HG02938 (cell line): ENCODE measurements at regions not wholly inside any gene's neighbourhood (a gene's known extent, or its start where the extent isn't known, plus 50 kb on each side); places are given as distances from the start of the nearest gene placed in this dataset.
"Not testable (repeated sequence)": the region's sequence is repeated elsewhere in the genome, so short reads cannot be mapped to it uniquely, and the experiment has no call there.

ENCODE experiments used
- ATAC-seq: cut with Tn5 transposase; IDR thresholded peaks from one replicate; pipeline ENCODE4 v1.9.1; 2021; ENCODE audit warnings: mild to moderate bottlenecking, moderate library complexity; ENCODE audit not compliant: unreplicated experiment

DNA sequence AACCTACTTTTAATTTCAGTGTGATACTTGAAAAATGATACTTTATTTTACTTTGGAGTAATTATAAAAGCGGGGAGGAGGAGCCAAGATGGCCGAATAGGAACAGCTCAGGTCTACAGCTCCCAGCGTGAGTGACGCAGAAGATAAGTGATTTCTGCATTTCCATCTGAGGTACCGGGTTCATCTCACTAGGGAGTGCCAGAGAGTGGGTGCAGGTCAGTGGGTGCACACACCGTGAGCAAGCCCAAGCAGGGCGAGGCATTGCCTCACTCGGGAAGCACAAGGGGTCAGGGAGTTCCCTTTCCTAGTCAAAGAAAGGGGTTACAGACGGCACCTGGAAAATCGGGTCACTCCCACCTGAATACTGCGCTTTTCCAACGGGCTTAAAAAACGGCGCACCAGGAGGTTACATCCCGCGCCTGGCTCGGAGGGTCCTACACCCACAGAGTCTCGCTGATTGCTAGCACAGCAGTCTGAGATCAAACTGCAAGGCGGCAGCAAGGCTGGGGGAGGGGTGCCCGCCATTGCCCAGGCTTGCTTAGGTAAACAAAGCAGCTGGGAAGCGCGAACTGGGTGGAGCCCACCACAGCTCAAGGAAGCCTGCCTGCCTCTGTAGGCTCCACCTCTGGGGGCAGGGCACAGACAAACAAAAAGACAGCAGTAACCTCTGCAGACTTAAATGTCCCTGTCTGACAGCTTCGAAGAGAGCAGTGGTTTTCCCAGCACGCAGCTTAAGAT lies 640.3 kb downstream of the EPHA3 start:
- ATAC-seq: not testable (repeated sequence)

DNA sequence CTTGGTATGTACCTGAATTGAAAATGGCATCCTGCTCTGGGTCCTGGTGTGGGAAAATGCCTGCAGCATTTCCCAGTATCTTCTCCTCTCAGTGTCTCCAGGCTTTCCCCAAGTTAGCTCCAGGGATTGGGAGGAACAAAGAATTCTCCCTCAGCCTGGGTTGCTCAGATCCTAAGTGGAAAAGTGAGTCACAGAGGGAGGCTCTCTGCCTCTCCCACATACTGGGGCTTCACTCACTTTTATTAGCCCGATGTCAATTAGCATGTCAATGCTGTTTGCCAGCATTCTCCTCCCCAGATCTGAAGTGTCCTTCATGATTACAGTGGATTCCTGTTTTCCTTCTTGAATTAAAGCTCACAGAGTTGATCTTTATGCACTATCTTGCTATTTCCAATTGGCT lies 655.0 kb downstream of the EPHA3 start:
- ATAC-seq: no peak

DNA sequence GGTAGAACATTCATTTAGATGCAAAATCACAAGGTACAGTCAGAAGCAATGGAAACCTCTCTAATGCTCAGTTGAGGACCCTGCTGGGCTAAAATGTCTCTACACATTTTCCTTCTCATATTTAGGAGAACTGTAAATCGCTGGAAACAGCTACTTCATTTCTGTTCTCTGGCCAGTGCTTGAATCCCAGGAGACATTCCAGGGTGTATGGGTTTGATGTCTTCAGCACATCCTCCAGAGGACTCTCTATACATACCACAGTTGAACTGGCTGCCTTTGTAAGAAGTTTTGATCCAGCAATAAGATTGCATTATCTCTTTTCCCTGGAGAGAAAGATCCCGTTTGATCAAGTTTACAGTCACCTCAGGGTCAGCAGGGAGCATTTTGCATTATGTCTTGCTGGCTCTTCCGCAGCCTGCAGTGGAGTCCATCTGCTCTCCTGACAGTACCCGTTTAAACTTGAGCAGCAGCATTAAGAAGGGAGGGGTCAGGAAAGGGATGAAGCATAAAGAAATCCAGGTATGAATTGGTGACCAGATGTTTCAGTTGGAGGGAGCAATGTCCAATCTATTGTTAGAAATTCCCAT lies 676.0 kb downstream of the EPHA3 start:
- no peak for ATAC-seq

DNA sequence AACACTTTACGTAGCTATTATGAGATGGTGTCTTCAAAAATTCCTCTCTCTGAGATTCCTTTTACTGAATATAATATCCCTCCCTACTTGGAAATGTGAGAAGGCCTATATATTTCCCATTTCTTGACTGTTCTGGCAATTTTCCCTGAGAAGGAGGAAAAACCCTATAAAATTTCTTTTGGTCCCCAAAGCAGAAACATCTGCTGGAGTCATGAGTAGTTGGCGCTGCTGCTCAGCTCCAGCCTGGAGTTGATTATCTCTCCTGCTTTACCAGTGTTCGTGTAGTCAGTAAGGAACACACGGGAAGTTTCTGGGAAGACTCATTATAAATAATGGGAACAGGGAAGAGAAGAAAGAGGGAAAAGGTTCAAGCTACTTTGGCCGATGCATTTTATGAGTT lies 680.1 kb downstream of the EPHA3 start:
- ATAC-seq: no peak

DNA sequence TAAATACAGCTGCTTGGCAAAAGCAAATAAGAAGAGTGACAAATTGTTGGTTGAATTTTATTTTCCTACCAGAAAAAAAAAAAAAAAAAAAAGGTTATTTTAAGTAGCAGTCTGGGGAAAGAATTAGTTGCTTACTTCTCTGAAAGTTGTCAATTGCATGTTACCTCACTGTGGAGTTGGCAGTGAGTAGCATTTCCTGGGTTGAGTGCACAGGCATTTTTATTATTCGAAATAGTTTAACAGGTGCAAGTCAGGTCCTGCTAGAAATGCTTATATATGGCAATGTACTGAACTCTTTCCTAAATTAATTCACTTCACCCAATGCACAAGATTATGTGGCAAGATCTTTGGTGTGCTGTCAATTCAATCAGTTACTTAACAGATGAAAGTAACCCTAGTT lies 680.6 kb downstream of the EPHA3 start:
- ATAC-seq: no peak

DNA sequence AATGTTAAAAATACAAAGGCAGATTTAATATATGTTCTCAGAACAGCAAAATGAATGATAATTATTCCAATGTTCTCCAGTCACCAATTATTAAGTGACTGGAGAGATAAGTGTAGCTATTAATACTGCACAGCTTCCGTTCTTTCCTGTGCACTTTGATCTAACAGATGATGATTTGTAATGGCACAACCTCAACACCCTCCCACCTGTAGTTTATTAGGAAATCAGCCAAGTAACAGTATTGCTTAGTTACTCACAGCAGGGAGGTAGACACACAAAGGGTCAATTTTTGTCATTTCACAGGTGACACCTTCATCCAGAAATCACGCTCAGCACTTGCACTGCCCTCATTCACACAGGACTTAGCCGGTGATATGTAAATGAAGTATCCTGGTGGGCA lies 688.1 kb downstream of the EPHA3 start:
- no peak for ATAC-seq

DNA sequence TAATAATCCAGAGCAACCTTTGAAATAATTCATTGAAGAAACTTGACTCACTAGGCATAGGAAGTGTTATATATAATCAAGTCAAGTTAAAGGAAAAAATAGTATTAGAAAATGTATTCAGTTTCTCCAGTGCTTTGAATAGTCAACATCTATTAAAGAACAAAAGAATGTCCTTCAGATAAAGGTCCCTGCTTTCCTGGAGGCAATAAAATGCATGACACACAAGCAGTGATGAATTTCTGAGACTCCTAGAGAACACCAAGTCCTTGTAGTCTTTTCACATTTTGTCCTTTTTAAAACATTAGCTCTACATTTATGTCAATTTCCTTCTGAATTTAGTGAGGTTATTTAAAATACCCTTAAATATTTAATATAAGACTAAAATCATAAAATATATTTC lies 695.5 kb downstream of the EPHA3 start:
- no peak for ATAC-seq

DNA sequence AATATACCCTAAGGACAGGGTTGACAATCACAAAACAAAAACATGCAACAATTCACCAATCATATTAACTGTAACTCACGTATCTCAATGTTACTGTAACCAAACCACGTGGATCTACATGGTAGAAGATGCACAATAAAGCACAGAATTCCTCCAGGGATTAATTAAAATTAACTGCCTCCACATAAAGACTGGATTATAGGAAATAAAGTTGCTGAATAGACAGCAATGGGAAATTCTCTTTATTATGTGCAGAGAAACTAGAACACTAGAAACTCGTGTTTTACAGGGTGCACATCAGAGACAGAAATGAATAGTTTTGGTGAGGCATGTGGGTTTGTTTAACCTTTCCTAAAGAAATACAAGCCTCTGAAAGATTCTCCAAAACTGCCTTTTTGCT lies 696.3 kb downstream of the EPHA3 start:
- ATAC-seq: no peak

DNA sequence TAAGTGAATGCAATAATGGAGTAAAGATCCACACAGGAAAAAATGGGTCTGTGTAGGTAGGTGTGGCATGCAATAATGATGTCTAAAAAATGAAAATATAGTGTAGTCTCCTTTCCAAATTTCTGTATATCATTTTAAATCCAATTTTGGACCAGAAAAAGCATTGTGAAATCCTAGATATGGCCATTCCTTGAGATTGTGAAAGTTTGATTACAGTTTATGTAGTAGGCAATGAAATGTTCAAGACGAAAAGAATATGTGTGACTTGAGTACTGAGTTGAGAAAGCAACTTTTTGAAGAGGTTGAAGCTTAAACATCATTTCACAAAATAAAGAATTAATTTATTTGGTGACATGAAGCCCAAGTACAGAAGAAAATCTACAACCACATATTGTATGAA lies 698.7 kb downstream of the EPHA3 start:
- ATAC-seq: no peak

DNA sequence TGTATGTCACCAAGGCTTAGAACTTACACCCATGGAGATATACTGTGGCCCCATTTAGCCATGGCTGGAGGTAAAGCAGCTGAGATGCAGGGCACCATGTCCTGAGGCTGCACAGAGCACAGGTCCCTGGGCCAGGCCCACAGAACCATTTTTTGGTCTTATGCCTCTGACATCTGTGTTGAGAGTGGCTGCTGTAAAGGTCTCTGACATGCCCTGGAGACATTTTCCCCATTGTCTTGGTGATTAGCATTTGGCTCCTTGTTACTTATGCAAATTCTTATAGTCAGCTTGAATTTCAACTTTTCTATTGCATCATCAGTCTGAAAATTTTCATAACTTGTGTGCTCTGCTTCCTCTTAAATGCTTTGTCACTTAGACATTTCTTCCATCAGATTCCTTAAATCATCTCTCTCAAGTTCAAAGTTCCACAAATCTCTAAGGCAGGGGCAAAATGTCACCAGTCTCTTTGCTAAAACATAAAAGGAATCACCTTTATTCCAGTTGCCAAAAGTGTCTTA lies 701.3 kb downstream of the EPHA3 start:
- ATAC-seq: no peak

DNA sequence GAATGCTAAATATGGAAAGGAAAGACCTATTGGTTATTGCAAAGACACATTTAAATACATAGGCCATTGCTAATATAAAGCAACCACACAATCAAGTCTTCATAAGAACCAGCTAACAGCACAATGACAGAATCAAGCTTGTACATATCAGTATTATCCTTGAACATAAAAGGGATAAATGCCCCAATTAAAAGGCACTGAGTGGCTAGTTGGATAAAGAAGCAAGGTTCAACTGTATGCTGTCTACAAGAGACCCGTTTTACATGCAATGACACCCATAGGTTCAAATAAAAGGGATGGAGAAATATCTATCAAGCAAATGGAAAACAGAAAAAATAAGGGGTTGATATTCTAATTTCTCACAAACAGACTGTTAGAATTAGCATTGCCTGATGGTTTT lies 706.1 kb downstream of the EPHA3 start:
- no peak for ATAC-seq

DNA sequence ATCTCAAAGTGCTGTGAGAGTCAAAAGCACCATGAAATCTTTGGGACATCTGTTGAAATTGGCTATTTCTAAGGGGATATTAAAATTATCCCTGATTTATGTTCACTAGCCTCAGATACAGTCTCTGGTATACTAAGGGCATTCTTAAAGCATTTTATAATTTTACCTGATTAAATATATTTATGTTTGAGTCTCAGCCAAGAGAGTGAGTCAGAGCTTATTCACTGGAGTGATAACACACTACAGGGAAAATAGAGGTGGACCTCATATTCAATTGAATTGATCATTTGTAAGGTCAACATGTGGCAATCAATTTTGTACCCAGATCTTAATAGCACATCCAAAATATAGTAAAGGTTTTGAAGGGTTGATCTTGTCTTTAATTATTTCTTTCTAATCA lies 733.6 kb downstream of the EPHA3 start:
- ATAC-seq: no peak

DNA sequence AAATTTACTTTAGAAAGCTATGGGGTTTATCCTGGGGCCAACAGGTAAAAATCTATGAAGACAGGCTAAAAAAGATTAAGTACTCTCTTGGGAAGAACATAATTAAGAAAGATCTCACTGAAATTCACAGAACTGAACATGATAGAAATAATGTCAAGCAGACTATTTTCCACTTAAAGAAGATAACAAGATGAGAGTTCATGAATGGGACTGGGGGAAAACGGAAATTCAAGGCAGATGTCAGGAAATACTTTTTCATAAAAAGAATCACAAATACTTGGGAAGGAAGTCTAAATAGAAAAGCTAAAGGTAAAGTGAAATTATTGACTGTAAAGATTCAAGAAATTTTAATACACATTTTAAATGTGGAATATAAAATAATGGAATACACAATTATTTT lies 737.6 kb downstream of the EPHA3 start:
- no peak for ATAC-seq

DNA sequence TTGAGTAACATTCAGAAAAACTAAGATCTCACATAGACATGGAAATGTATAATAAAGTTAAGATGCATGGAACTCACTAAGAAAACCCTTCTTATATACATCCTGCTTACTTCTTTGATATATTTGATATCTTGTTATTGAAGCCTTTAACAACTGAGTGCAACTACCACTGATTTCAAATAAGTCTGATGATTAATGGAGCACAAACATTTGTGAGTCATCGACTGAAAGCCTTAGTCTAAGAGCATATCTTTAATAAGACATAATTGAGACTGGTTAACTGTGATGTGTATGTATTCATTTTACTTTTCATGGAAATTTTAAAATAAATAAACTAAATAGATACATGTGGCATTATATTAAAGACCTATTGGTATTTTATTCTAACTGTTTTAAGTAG lies 740.5 kb downstream of the EPHA3 start:
- no peak for ATAC-seq

DNA sequence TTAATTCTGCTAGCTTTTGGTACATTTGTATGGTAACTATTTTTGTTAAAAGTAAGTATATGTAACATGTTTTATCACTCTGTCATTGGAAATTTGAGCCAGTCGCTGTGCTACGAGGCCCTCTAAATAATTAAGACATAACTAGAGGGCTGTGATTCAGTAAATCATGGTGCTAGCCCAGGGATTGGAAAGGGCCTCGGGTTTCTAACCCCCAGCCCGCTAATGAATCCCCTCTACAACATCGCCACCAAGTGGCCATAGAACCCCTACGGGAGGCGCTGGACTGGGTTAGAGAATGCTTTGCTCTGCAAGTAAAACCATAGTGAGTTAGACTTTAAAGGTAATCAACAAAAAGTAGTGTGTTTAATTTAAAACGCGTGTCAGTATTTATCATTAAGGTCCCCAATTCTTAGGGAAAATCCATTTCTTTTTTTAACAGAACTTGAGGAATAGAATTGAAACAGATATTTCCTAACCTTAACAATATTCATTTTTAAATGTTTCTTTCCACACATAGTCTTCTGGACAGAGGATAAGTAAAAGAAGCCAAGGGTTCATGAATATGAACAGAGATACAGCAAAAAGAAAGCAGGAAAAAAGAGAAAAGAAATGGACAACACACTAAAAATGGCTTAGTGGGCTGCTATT lies 744.7 kb downstream of the EPHA3 start:
- no peak for ATAC-seq

DNA sequence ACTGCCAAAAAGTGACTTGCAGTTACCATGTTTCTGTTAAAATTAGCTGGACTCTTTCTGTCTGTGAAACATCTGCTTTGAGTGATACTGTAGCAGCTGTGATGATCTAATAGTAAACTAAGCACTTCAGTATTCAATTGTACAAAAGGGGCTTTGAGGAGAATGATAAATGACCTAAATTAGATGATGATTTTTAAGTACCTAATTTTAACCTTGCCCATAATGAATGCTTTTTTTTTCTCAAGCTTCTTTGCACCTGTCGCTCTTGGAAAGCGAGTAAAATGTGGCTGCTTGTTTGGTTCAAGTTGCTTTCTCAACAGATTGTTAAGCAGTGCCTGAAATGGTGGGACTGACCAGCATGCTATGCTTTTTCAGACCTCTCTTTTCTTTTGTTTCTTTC lies 752.3 kb downstream of the EPHA3 start:
- no peak for ATAC-seq

DNA sequence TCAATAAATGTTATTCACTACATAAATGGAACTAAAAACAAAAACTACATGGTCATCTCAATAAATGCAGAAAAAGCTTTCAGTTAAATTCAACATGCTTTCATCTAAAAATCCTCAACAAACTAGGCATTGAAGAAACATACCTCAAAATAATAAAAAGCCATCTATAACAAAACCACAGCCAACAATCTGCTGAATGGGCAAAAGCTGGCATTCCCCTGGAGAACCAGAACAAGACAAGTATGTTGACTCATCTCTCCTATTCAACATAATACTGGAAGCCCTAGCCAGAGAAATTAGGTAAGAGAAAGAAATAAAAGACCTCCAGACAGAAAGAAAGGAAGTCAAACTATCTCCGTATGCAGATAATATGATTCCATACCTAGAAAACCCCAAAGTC lies 759.9 kb downstream of the EPHA3 start:
- ATAC-seq: no peak

DNA sequence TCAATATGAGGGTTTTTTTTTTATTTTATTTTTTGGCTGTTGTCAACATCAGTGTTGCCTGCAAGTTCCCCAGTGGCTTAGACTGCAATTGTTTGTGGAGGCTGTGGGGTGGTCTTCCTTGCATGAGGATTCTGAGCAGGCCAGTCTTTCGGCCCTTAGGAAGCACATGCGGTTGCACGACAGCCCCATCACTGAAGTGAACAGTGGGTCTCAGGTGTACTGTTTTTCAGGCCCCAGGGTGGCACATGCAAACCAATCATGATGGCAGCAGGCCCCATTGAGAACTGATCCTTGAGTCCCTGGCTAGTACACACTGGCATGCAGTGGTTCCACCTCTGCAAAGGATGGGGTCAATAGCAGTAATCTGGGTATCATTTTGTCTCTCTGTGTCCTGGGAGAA lies 768.7 kb downstream of the EPHA3 start:
- no peak for ATAC-seq

DNA sequence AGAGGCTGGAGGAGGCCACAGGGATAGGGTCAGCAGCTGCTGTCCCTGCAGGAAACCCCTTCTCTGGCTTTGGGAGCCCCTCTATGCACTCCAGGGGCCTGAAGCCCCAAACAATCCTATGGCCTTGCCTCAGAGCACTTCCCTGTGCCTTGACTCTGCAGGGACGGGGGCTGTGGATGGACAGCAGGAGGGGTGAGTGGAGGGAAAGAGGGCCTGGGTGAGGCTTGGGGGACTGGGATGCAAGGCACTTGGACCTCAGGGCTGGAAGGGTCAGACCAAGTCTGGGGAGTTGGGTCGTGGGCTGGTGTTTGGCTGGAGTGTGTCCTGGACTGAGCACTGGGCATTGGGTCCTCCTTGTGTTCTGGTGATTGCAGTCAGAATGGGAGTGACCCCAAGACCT lies 769.8 kb downstream of the EPHA3 start:
- ATAC-seq: no peak

DNA sequence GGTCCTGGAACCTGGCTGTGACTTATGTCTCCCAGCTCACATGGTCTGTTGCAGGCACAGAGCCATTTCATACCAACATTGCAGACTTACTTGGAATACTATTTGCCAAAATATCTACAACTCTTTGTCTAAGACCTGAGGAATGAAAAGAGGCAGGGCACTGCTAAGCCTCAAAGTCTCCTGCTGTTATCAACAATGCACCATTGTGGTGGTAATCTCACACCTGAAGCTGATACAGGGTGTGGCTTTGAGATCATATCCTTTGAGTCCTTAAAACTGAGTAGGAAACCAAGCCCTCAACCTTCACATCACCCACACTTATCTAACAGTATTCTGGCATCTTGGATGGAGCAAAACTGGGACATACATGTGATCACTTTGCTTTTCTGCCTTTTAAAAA lies 782.0 kb downstream of the EPHA3 start:
- ATAC-seq: no peak

DNA sequence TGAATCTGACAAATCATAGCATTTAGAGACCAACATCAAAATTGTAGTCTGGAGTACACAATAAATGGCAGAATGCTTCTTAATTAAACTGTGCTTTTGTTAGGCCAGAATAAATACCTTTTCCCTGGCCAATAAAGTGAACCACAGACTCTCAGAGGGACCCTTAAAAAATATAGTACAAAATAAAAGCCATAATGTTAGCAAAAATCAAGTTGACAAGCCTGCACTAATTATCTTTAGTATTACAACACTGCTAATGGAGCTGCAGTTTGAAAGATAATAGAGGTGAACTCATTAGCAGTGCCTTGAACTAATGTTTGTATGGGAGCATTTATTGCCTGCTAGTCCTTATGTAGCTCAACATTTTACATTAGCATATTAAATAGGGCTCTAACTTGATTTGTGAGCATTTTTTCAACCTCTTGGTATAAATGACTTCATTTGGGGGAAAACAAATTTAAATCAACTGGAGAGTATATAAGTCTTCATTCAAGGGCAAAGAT lies 801.3 kb downstream of the EPHA3 start:
- no peak for ATAC-seq

DNA sequence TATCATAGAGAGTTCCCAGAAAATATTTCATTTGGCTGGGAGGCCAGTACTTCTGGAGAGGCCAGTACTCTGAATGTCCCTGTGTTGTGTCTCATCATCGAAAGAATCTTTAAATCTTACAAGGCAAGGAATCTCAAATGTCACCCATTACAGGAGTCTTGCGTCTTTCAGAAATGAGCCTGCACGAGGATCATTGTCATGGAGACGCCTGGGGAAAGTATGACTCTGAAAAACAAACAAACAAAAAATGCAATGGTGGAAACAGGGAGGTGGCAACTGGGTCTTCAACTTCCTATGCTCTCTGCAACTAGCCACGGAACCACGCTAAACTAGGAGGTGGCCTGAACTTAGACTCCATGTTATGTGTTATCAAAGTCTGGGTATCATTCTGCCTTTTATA lies 804.6 kb downstream of the EPHA3 start:
- ATAC-seq: no peak
